ENCODE measurements at regions not wholly inside any gene's neighbourhood (a gene's known extent, or its start where the extent isn't known, plus 50 kb on each side); places are given as distances from the start of the nearest gene placed in this dataset.
A peak's percentile ranks its signal among the peaks of the same experiment; 100 is the strongest.

- Histone ChIP-seq H3K27ac (peak overlapping the region in 1 of 2 donors; percentile 10), H3K4me3 (no peak overlapping the region), H3K4me1 (peaks cover 0 to 42% of the 10 kb centered on the region in 2 donors), H3K36me3 (no peaks in the 10 kb centered on the region), H3K27me3 (no peaks in the 10 kb centered on the region), H3K9me3 (no peaks in the 10 kb centered on the region)
- no peak for TF ChIP-seq CTCF (IDR thresholded peaks at IDR 0.05)
- no peak for DNase-seq (ENCODE audit: low spot score)
These were observed 281.8 kb upstream of the KLF6 start for GRCh38 chr10:4066581-4067390.

GRCh38 chr10:4064489-4064888, 279.5 kb upstream of the KLF6 start:
- H3K9me3 ChIP-seq, result no peaks in the 10 kb centered on the region
- H3K27me3 ChIP-seq, result no peaks in the 10 kb centered on the region
- no peaks in the 10 kb centered on the region for H3K36me3 ChIP-seq
- H3K4me1 ChIP-seq, result peaks cover 0 to 47% of the 10 kb centered on the region in 2 donors
- no peak for TF ChIP-seq CTCF (IDR thresholded peaks at IDR 0.05)
- H3K27ac ChIP-seq, result no peak overlapping the region
- DNase-seq (ENCODE audit: low spot score), result no peak
- H3K4me3 ChIP-seq, result no peak overlapping the region

- Histone ChIP-seq H3K27ac (no peak overlapping the region), H3K27me3 (no peaks in the 10 kb centered on the region), H3K4me3 (no peak overlapping the region), H3K9me3 (no peaks in the 10 kb centered on the region), H3K4me1 (peaks cover 0 to 41% of the 10 kb centered on the region in 2 donors), H3K36me3 (no peaks in the 10 kb centered on the region)
- DNase-seq (ENCODE audit: low spot score), result no peak
- no peak for TF ChIP-seq CTCF (IDR thresholded peaks at IDR 0.05)
These were observed 278.7 kb upstream of the KLF6 start for GRCh38 chr10:4063717-4064116.

GRCh38 chr10:4062751-4063150, 277.7 kb upstream of the KLF6 start:
- Histone ChIP-seq H3K27me3 (no peaks in the 10 kb centered on the region), H3K36me3 (no peaks in the 10 kb centered on the region), H3K27ac (peak overlapping the region in 1 of 2 donors; percentile 26), H3K4me3 (no peak overlapping the region), H3K4me1 (peaks cover 0 to 31% of the 10 kb centered on the region in 2 donors), H3K9me3 (no peaks in the 10 kb centered on the region)
- no peak for TF ChIP-seq CTCF (IDR thresholded peaks at IDR 0.05)
- DNase-seq (ENCODE audit: low spot score), result no peak

GRCh38 chr10:4062072-4062471, 277.1 kb upstream of the KLF6 start:
- no peaks in the 10 kb centered on the region for H3K9me3 ChIP-seq
- DNase-seq (ENCODE audit: low spot score), result no peak
- peaks cover 0 to 24% of the 10 kb centered on the region in 2 donors for H3K4me1 ChIP-seq
- TF ChIP-seq CTCF (IDR thresholded peaks at IDR 0.05), result no peak
- no peak overlapping the region for H3K4me3 ChIP-seq
- peak overlapping the region in 1 of 2 donors; percentile 26 for H3K27ac ChIP-seq
- no peaks in the 10 kb centered on the region for H3K36me3 ChIP-seq
- no peaks in the 10 kb centered on the region for H3K27me3 ChIP-seq

Measured in right atrium auricular region (tissue), 2 donors.